ENCODE measurements at regions not wholly inside any gene's neighbourhood (a gene's known extent, or its start where the extent isn't known, plus 50 kb on each side); places are given as distances from the start of the nearest gene placed in this dataset.

DNA sequence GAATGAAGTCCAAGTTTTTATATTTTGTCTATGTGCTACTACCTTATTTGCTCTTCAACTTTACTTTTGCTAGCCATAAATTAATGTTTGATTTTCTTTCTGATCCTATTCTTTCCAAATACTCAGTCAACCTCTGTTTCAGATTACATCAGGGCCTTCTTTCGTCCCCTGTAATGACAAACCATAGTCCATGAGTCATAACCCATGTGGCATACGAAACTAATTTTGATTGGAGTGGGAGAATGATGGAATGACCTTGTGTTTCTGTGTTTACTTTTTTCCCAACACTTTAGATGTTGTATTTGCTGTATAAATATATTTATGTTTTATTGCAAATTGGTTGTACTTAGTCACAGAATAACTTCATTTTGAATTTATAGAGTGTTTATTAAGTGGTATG is 1043.1 kb downstream of the DTWD2 start:
- no peak for DNase-seq (ENCODE audit: low read depth, low spot score)

DNA sequence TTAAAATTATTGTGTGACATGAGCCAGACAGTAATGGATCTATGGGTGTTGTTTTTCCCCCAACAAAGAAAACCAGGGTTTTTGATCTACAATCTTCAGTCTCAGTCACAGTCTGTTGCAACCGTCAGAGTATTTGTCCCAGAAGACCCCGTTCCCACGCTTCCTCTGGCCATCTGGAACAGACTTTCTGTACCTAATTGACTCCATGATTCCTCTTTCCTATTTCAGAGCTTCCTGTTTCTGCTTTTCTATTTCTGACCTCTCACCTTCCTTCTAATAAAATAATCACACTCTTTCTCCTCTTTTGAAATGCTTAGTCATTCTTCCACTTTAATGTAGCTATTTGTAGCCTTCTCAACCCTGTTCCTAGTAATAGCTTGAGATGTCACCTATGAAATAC is 1044.8 kb downstream of the DTWD2 start:
- no peak for DNase-seq (ENCODE audit: low read depth, low spot score)

DNA sequence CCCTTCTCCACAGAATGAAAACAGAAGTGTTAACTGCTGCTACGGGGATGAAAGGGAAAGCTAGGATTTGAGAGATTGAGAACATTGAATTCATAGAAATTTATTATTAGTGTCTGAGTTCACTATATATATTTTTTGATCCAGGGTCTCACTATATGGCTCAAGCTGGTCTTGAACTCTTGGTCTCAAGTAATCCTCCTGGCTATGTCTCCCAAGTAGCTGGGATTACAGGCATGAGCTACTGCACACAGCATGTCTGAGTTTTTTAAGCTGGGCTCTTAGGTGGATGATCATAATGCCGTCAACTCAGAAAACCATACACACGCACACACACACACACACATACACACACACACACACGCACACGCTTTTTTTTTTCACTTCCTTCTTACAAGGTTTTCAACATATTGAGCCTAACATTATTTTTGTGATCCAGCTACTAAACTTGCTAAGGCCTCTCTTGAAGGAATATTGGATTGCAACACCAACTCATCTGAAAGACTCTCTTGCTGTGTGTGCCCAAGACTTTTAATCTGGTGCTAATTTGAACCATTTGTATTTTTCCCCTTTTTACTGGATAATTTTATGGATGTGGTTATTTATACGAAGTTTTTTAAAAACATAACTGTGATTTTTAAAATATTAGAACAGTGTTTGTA is 1045.4 kb downstream of the DTWD2 start:
- DNase-seq (ENCODE audit: low read depth, low spot score): no peak

DNA sequence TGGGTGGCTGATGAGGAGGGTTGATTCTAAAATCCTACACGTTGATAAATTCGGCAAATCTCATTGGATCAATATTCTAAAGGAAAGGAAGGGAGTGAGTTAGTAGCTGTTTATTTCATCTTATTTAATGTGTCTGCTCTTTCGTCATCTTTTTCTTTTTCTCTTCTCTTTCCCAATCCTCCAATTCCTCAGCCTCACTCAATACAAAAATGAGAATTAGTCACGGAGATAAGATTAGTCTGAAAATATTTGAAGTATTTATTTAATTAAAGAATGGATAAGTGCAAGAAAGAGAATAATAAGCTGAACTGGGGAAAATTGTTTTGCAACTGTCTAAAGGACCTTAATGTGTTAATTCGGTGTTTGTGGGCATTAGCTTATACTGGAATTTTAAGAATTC is 1095.1 kb downstream of the DTWD2 start:
- DNase-seq (ENCODE audit: low read depth, low spot score): no peak

DNA sequence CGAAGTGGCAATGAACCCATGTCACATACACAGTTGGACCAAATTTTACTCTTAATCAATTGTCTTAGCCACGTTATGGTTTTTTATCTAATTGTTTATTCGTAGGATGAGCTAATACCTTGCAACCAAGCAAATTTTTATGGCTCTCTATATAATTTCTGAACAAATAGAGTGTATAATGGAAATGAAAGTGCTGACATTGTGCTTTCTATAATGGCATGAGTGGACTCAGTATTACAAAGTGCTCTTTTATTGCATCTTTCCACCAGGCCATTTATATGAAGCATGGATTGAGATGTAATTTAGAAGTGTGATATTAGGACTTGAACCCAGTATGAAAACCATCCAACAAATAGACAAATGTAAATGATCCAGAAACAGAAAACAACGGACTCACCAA is 1096.0 kb downstream of the DTWD2 start:
- no peak for DNase-seq (ENCODE audit: low read depth, low spot score)

DNA sequence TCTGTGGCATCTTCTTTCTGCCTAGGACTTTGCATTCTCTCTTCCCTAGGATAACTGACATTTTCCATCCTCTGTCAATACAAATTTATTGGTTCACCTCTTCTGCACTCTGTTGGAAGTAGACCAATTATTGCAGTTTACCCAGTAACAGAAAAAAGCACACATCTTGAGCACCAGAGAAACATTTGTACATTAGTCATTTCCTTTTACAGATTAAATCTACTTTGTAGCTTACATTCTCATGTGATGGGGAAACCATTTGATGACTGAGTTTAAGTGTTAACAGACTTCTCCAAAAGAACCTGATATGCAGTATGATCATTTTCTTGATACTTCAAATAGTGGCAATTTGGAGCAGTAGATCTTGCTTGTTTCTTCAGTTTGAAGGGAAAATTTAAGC is 1098.8 kb downstream of the DTWD2 start:
- DNase-seq (ENCODE audit: low read depth, low spot score): no peak

DNA sequence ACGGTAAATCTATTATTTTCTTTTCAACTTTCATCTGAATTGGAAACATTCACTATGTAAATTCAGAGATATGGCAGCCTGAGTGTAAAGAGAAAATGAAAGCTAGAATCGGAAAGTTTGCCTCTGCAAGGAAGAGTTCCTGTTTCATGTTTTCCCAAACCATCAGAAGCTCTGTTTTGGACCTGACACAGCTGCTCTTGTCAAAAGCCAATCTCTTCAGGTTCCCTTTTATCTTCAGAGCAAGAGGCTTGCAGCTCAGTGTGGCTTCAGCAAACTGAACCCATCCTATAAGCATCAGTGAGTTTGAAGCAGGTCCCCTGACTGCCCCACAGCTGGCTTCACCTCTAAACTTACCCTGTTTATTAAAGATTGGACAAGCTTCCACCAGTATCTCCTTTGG is 1099.7 kb downstream of the DTWD2 start:
- DNase-seq (ENCODE audit: low read depth, low spot score): no peak

DNA sequence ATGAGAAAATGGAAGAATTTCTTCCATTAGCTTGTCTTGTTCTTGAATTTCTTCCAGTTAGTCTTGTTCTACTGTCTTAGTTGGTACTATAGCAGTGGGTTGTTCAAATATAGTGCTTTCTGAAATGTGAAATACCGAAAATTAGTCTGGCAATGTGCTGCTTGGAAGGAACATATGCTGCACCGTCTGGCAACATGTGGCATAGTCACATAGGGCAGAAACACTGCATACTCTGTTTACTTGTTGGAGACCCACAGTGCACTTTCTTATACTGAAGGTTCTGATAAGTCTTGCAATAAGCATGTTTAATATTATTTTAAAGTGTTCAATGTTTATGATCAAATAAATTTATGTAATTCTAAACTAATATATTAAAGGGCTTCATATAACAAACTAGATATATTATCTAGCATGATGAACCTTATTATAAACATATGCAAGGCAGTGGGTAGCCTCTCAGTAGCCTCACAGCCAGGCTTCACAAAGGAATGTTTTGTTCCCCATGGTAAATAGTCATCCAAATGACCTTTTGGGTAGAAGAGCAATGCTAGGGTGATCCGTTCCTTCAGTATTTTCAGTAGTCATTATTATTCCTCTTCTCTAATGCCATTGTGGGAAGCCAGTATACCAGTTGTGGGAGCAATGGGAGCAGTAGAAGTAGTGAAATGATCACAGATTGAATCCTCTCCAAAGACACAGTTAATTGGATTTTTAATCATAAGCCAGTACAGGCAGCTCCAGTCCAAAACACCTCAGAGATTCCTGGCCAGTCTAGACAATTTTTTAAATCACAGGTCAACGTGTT is 1106.7 kb downstream of the DTWD2 start:
- no peak for DNase-seq (ENCODE audit: low read depth, low spot score)

DNA sequence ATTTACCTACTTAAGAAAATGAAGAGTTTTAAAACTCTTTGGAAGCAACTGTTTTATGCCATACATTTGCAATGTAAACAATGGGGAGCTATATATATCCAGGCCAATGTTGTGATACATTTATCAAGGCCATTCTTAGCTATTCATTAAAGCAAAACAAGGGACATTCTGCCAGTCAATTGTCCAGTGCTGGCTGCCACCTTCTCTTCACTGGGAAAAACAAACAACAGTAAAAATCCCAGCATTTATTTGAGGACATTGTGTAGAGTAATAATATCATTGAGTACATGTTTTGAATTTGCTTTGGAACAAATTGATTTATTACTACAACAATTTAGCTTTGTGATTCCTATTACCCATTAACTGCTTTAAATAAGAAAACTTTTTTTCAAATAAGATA is 1107.4 kb downstream of the DTWD2 start:
- DNase-seq (ENCODE audit: low read depth, low spot score): no peak

DNA sequence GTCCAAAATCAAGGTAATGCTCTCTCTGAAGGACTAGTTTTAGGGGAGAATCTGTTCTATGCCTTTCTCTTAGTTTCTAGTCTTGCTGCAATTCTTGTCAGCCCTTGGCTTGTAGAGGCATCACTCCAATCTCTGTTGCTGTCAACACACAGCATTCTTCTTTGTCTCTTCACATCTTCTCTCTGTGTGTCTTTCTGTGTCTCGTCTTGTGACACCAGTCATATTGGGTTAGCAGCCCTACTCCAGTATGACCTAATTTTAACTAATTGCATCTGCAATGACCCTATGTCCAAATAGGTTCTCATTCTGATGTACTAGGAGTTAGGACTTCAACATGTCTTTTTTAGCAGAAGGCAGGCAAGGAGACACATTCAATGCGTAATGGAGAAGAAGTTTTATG is 1110.6 kb downstream of the DTWD2 start:
- no peak for DNase-seq (ENCODE audit: low read depth, low spot score)

DNA sequence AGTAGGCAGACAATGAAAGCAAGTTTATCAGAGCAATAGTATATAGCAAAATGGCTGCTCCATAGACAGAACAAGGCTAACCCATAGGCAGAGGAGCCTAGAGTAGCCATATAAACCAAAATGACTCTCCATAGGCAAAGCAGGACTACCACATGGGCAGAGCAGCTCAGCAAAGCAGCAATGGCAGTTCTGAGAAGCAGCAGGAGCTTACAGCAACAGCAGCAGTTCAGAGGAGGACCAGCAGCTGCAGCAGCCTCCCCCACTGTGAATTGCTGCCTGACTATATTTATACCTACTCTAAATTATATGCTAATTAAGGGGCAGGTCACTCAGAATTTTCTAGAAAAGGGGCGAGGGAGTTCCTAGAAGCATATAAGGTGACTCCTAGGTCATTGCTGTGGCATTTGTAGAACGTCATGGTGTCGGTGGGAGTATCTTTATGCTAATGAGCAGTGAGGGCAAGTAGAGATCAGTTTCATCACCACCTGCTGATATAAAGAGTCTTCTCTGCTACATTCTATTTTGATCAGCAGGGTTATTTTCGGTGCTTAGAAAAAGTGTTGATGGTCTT is 1115.5 kb downstream of the DTWD2 start:
- no peak for DNase-seq (ENCODE audit: low read depth, low spot score)

DNA sequence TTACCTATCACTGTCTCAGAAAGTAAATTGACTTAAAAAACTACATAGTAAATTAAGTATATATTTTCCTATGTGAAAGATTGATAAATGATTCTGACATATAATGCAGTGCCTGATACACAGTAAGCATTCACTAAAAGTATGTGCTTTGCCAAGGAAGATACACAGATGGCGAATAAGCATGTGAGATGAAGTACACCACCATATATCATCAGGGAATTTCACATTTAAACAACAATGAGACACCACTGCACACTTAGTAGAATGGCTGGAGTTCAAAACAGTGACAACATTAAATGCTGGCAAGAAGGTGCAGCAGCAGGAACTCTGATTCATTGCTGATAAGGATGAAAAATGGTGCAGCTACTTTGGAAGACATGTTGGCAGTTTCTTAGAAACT is 1118.8 kb downstream of the DTWD2 start:
- no peak for DNase-seq (ENCODE audit: low read depth, low spot score)

DNA sequence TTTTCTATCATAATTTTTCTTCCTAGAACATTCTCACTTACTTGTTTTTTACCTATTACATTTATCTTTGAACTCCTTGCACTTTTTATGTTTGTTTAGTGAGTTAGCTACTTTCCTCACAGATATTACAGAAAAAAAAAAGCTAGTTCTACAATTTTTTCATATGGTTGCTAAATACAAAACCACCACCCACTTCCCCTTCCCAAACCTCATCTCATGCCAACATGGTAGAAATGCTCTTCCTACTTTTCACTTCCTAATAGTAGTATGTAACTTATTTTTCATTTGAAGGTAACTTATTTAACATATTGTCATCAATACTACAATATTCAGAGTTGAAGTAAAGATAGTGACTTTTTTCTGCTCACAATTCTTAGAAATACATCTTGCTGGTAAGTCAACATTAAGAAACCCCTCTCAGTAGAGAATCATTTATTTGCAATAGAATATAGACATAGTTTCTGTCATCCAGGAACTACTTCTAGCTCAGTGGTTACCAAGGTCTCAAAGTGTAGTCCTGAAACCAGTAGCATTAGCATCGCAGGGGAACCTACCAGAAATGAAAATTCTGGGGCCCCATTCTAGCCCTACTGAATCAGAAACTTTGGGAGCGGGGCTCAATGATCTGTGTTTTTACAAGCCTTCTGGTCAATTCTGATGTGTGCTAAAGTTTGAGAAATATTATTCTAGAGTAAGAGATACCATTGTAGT is 1124.6 kb downstream of the DTWD2 start:
- no peak for DNase-seq (ENCODE audit: low read depth, low spot score)

DNA sequence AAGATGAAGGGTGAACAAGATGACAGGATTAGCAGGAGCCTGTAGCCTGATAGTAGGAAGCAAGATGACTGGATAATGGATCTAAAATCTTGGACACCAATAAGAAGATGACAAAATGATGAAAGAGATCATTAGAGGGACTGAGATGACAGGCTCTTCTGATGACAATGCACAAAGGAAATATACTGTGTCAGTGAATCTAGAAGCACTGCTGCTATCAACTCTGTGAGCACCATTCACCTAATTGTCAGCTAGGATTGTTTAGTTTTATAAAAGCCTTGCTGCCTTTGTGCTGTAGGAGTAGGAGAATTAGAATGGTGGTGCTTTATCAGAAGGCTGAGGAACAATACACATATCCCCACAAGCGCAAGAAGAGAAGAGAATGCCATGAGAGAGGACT is 1127.8 kb downstream of the DTWD2 start:
- DNase-seq (ENCODE audit: low read depth, low spot score): no peak

DNA sequence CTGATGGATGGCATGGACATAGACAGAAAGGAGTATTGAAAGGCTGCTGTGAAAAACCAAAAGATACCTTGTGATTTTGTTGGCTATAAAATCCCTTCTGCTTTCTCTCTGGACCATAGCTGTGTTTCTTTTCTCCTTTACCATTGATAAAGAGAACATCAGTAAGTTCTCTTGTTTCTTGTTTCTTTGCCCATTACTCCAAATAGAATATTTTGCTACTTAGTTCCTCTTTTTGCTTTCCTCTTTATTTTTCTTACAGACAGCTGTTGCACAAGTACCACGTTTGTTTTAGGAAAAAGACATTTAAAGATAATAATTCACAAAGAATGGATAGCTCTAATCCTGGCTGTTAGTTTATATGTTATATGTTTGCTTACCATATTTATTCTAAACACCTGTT is 1129.2 kb downstream of the DTWD2 start:
- DNase-seq (ENCODE audit: low read depth, low spot score): no peak

DNA sequence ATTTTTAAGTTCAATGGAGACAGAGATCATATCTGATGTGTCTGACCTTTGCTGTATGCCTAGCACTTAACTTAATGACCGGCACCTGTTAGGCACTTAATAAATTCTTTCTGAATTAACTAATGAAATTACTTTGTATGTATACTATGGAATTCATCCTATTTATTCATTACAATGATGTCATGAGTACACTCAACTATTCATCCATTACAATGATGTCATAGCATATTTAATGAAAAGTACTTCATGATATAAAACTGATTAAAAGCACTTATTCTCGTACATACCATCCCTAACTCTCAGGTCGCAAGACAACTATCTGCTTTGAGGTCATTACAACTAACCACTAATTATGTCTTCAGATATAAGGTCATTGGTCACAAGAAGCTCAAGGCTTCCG is 1131.6 kb downstream of the DTWD2 start:
- DNase-seq (ENCODE audit: low read depth, low spot score): no peak

DNA sequence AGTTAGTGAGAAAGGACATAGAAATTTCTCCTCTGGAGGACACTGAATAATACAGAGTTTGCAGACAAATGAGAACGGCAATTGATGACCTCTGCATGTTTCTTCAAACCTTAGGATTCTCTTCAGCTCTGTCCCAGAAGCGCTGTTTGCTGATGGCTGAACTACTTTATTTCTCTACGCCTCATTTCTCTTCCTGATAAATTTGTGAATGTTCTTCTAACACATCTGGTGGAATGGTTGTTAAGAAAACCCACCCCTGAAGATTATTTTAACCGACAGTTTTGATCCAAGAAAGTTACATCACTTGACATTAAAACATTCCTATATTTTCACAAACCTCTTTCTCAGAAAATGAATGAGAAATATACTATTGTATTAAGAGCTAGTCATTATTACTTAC is 1150.6 kb downstream of the DTWD2 start:
- DNase-seq (ENCODE audit: low read depth, low spot score): no peak

DNA sequence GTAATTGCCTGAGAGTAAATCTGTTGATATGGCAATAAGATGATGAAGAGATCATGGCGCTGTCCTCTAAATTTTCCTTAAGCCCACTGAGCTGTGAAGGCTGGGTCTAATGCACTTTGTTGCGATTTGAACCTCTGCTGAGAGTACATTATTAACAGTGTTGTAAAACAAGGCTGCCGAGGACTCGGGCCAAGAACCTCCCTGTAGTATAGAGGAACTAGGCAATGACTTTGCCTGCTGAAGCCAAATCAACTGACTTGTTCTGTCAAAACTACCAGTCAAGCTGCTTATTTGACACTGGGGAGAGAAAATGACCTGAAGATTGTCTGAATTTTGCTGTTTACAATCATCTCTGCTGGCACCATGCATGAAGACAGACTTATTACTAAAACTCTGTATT is 1154.7 kb downstream of the DTWD2 start:
- DNase-seq (ENCODE audit: low read depth, low spot score): no peak

DNA sequence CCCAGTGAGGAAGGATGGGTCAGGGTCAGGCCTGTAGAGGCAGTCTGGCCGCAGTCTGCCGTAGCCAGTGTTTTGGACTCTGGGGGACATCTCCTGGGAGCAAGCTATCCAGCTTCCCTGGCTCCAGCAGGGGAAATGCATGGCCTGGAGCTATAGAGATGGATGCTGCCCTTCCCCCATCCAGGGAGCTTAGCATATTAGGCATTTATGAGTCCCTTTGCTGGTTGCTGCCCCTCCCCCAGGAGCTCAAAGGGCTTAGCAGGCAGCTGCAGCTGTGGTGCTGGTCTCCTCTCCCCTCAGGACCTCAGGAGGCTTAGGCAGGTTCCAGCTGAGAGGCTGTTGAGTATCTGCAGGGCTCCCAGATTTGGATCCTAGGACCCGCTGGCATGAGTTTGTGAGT is 1158.7 kb downstream of the DTWD2 start:
- DNase-seq (ENCODE audit: low read depth, low spot score): no peak

DNA sequence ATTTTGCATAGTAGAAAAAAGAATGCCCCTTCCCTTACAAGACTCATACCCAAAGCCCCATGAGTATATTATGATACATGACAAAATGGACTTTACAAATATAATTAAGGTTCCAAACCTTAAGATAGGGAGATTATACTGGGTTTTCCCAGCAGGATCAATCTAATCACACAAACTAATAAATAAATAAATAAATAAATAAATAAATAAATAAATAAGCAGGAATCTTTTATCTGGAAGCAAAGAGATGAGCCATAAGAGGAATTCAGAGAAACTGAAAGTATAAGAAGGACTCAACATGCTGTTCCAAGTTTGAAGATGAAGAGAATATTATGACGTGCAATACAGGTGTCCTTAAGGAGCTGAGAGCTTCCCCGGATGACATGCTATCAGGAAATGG is 1174.5 kb downstream of the DTWD2 start:
- no peak for DNase-seq (ENCODE audit: low read depth, low spot score)

DNA sequence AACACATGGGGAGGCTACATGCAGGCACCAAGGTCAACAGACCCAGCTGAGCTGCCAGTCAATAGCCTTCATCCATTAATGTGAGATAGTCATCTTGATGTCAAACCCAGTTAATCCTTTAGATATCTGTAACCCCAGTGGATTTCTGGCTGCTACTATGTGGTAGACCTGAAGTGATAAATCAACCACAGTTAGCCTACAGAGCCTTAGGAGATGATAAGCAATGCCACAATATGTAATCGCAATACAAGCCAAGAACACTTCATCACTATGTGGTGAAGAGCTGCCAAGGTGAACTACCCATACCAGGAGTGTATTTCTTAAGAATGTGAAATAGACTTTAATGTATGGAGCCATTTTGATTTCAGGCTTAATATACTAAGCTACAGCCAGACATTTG is 1175.5 kb downstream of the DTWD2 start:
- DNase-seq (ENCODE audit: low read depth, low spot score): no peak

DNA sequence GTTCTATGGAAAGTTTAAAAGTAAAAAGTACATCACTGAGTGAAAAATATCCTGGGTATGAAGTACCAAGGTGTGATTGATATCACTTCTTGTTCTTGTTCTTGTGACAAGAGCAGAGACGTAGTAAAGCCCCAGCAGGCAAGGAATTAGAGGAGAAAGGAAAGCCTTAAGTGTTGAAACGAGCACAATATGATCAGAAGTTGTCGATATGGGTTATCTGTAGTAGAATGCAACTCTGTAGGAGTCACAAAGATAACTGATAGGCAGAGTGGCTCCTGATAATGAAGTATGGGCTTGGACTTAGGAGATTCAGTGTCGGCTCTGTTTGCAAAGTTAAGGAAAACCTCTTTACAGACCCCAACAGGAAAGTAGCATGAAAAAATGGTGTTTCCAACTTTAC is 1179.1 kb downstream of the DTWD2 start:
- DNase-seq (ENCODE audit: low read depth, low spot score): no peak

DNA sequence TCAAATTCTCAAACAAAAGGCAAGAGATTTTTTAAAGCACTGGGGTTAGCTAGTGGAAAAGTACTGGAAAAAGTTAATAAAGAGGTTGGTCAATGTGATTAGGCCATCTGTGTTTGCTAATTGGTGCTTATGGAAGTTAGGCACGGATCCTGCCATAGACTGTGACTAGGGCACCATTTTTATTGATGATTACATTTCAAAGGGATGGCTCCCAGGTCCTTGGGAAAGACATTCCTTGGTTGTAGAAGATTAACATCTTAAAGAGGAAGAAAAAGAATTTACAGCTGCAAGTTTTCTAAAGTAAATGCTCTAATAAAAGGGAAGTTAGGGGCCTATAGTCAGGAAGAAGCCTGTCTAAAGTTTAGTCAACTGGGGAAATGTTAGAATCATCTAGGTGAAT is 1183.3 kb downstream of the DTWD2 start:
- no peak for DNase-seq (ENCODE audit: low read depth, low spot score)

Data from activated naive CD8-positive, alpha-beta T cell treated with anti-CD3 and anti-CD28 coated beads, Interleukin-2, amount 50 U/mL, for 16 hours (primary cell).